Hepatocyte (in vitro differentiated cells): ENCODE measurements at regions not wholly inside any gene's neighbourhood (a gene's known extent, or its start where the extent isn't known, plus 50 kb on each side); places are given as distances from the start of the nearest gene placed in this dataset.

Source experiments
- EZH2 ChIP-seq: fragments of 200-600 bp; sonication (generic); IDR thresholded peaks from 2 replicates; pipeline ENCODE4 v1.6.1; 2016; ENCODE audit warnings: antibody characterized with exemption, mild to moderate bottlenecking, borderline replicate concordance
- EZH2phosphoT487 ChIP-seq: fragments of 200-600 bp; sonication (generic); IDR thresholded peaks from one replicate; pipeline ENCODE4 v1.6.1; 2018; ENCODE audit warnings: antibody characterized with exemption, mild to moderate bottlenecking, low read depth, moderate library complexity; ENCODE audit not compliant: unreplicated experiment, severe bottlenecking
- TF ChIP-seq, protein P1 (sequence below): fragments of 200-600 bp; sonication (generic); IDR thresholded peaks from 2 replicates; pipeline ENCODE4 v1.5.1; 2016; ENCODE audit warnings: antibody characterized with exemption, mild to moderate bottlenecking; ENCODE audit not compliant: poor library complexity

- TF ChIP-seq, protein P1, sequence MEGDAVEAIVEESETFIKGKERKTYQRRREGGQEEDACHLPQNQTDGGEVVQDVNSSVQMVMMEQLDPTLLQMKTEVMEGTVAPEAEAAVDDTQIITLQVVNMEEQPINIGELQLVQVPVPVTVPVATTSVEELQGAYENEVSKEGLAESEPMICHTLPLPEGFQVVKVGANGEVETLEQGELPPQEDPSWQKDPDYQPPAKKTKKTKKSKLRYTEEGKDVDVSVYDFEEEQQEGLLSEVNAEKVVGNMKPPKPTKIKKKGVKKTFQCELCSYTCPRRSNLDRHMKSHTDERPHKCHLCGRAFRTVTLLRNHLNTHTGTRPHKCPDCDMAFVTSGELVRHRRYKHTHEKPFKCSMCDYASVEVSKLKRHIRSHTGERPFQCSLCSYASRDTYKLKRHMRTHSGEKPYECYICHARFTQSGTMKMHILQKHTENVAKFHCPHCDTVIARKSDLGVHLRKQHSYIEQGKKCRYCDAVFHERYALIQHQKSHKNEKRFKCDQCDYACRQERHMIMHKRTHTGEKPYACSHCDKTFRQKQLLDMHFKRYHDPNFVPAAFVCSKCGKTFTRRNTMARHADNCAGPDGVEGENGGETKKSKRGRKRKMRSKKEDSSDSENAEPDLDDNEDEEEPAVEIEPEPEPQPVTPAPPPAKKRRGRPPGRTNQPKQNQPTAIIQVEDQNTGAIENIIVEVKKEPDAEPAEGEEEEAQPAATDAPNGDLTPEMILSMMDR, result no peak
- no peak for TF ChIP-seq EZH2phosphoT487
- no peak for TF ChIP-seq EZH2
These were observed 283.2 kb downstream of the DMAC1 start for GRCh38 chr9:7516376-7516775.
